K562 (cell line): ENCODE measurements at regions not wholly inside any gene's neighbourhood (a gene's known extent, or its start where the extent isn't known, plus 50 kb on each side); places are given as distances from the start of the nearest gene placed in this dataset.

Experiments
- CBX8 ChIP-seq: fragments of 200-600 bp; sonication (generic); IDR thresholded peaks from 2 replicates; pipeline ENCODE4 v1.6.1; 2012; ENCODE audit warnings: borderline replicate concordance, mixed run types, low read depth, mild to moderate bottlenecking, moderate library complexity, mixed read lengths, low read length, control low read depth, inconsistent platforms; ENCODE audit not compliant: poor library complexity, severe bottlenecking; ENCODE audit errors: extremely low read depth
- MEF2D ChIP-seq: conservative IDR thresholded peaks from 2 replicates; pipeline ENCODE4 v1.6.1; 2016; ENCODE audit warnings: low read depth, missing genetic modification characterization, missing compliant biosample characterization
- RBM25 ChIP-seq: fragments of 200-400 bp; formaldehyde crosslinking; IDR thresholded peaks from 2 replicates; pipeline ENCODE4 v1.6.1; 2018; ENCODE audit warnings: low read length, low read depth, moderate library complexity; ENCODE audit not compliant: severe bottlenecking
- SAFB ChIP-seq: fragments of 200-400 bp; formaldehyde crosslinking; IDR thresholded peaks from 2 replicates; pipeline ENCODE4 v1.6.1; 2017; ENCODE audit warnings: low read depth, low read length, borderline replicate concordance
- SMAD1 ChIP-seq: fragments of 150-350 bp; IDR thresholded peaks from 2 replicates; pipeline ENCODE4 v1.6.1; 2014; ENCODE audit warnings: low read length, low read depth; ENCODE audit not compliant: partially characterized antibody
- ZNF398 ChIP-seq: fragments of 250-450 bp; sonication (Bioruptor Pico); IDR thresholded peaks from 2 replicates; pipeline ENCODE4 v1.8.0; 2021; ENCODE audit warnings: moderate library complexity, mild to moderate bottlenecking, inconsistent platforms
- ZNF431 ChIP-seq: sonication (generic); formaldehyde crosslinking; IDR thresholded peaks from 2 replicates; pipeline ENCODE4 v1.8.0; 2022; ENCODE audit warnings: mild to moderate bottlenecking, missing genetic modification reagents
- ZNF449 ChIP-seq: fragments of 250-450 bp; sonication (Bioruptor Pico); IDR thresholded peaks from 2 replicates; pipeline ENCODE4 v1.8.0; 2022; ENCODE audit warnings: moderate library complexity, mild to moderate bottlenecking, inconsistent platforms
- ZNF764 ChIP-seq: fragments of 250-450 bp; sonication (Bioruptor Pico); IDR thresholded peaks from 2 replicates; pipeline ENCODE4 v1.4.0; 2020; ENCODE audit warnings: low read depth, mild to moderate bottlenecking, moderate library complexity

- TF ChIP-seq ZNF398 (no peak), ZNF431 (CRISPR knock-in tag) (no peak), MEF2D (tag) (no peak), ZNF449 (CRISPR knock-in tag) (no peak), ZNF764 (CRISPR knock-in tag) (no peak), SAFB (no peak), RBM25 (no peak), SMAD1 (no peak), CBX8 (no peak)
These were observed 811.8 kb upstream of the ADGRL2 start (continued) for GRCh38 chr1:80988926-80989325.
